ENCODE measurements at regions not wholly inside any gene's neighbourhood (a gene's known extent, or its start where the extent isn't known, plus 50 kb on each side); places are given as distances from the start of the nearest gene placed in this dataset.

- TF ChIP-seq REST (IDR thresholded peaks at IDR 0.05; ENCODE audit: insufficient read depth in 1 of 2, low read depth in 2 of 2, low read length in 2 of 2) (no peak), POLR2AphosphoS5 (IDR thresholded peaks at IDR 0.05; ENCODE audit: low read depth, low read length) (no peak), TAF1 (IDR thresholded peaks at IDR 0.05; ENCODE audit: borderline replicate concordance, insufficient read depth, low read length) (no peak)
These were observed 239.6 kb upstream of the TUSC1 start for GRCh38 chr9:25917731-25918362.

Measured in PFSK-1 (cell line).